HepG2 (cell line): ENCODE measurements at regions not wholly inside any gene's neighbourhood (a gene's known extent, or its start where the extent isn't known, plus 50 kb on each side); places are given as distances from the start of the nearest gene placed in this dataset.

Experiments
- ATAC-seq: fragments of 200-7000 bp; cut with Tn5 transposase; 3 replicates; pipeline ENCODE4 v1.9.1; 2020; ENCODE audit warnings: mild to moderate bottlenecking, moderate library complexity
- BruUV-seq: library from RNA; stranded (reverse); fragments of 400-500 nt; replicated peaks from 2 replicates; lab custom pipeline; 2021; lab: Mats Ljungman, UMichigan
- CTCF ChIA-PET: fragments of 300-600 bp; formaldehyde crosslinking; extraction: SDS; loops from one replicate; lab custom pipeline; 2021; ENCODE audit warnings: low total read pairs, inconsistent platforms, low intra/inter-chr PET ratio; lab: Yijun Ruan, JAX
- POLR2A ChIA-PET: fragments of 350-600 bp; sonication (Branson Sonifier 250); formaldehyde crosslinking; loops from one replicate; lab custom pipeline; 2020; ENCODE audit warnings: antibody characterized with exemption, inconsistent platforms; lab: Yijun Ruan, JAX
- DNase-seq: peaks from one replicate; pipeline ENCODE4 v3.0.0-alpha.2; 2015; ENCODE audit warnings: low spot score
- FAIRE-seq: peaks from 3 replicates; lab custom pipeline; 2011; peaks lifted over from hg19 to GRCh38; lab: Jason Lieb, UNC
- H2AFZ ChIP-seq: one replicate; pipeline ENCODE4 v1.6.1; 2011; ENCODE audit warnings: low read length, inconsistent platforms
- H3K27ac ChIP-seq: fragments of 300-600 bp; 3 replicates; pipeline ENCODE4 v1.8.0; 2011; ENCODE audit warnings: mixed run types, mild to moderate bottlenecking, mixed read lengths, low read length, inconsistent platforms; ENCODE audit not compliant: insufficient read depth; ENCODE audit errors: extremely low read length
- H3K27me3 ChIP-seq, 2 experiments: fragments of 200-600 bp in 1 of 2; 2 replicates in 1 of 2; 3 replicates in 1 of 2; pipeline versions ENCODE4 v1.6.0 to v1.8.0; 2011; ENCODE audit warnings: low read length in 2 of 2, mild to moderate bottlenecking in 2 of 2, moderate library complexity in 2 of 2, inconsistent platforms in 1 of 2; ENCODE audit not compliant: insufficient read depth in 2 of 2, control insufficient read depth in 1 of 2
- H3K36me3 ChIP-seq, 2 experiments: fragments of 200-600 bp in 1 of 2; replicated peaks in 1 of 2; 2 replicates in 1 of 2; 3 replicates in 1 of 2; pipeline versions ENCODE4 v1.5.1 to v1.8.0; 2011; ENCODE audit warnings: low read length in 2 of 2, inconsistent platforms in 1 of 2; ENCODE audit not compliant: insufficient read depth in 2 of 2, control insufficient read depth in 1 of 2
- H3K4me1 ChIP-seq: 2 replicates; pipeline ENCODE4 v1.5.1; 2012; ENCODE audit warnings: low read length, inconsistent platforms; ENCODE audit not compliant: insufficient read depth
- H3K4me2 ChIP-seq: 2 replicates; pipeline ENCODE4 v1.6.0; 2011; ENCODE audit warnings: low read depth, low read length, inconsistent platforms
- H3K4me3 ChIP-seq, 3 experiments: fragments of 200-600 bp in 1 of 3; sonication (generic), shearing (Covaris generic) in 1 of 3; replicated peaks in 1 of 3; 2 replicates each; pipeline ENCODE4 v1.5.1; 2011 to 2016; ENCODE audit warnings: low read length in 3 of 3, inconsistent platforms in 2 of 3, low read depth in 2 of 3, mild to moderate bottlenecking in 2 of 3, control low read depth in 1 of 3, mixed read lengths in 1 of 3; ENCODE audit not compliant: insufficient read depth in 1 of 3
- H3K79me2 ChIP-seq: one replicate; pipeline ENCODE4 v1.6.1; 2011; ENCODE audit warnings: low read length, inconsistent platforms; ENCODE audit not compliant: insufficient read depth
- H3K9ac ChIP-seq: 2 replicates; pipeline ENCODE4 v1.6.0; 2011; ENCODE audit warnings: mild to moderate bottlenecking, low read depth, low read length, inconsistent platforms; ENCODE audit not compliant: insufficient read depth
- H3K9me3 ChIP-seq: 2 replicates; pipeline ENCODE4 v1.5.1; 2012; ENCODE audit warnings: mild to moderate bottlenecking, low read length
- H4K20me1 ChIP-seq: 2 replicates; pipeline ENCODE4 v1.6.0; 2011; ENCODE audit warnings: inconsistent platforms, mild to moderate bottlenecking, low read length, moderate library complexity; ENCODE audit not compliant: insufficient read depth
- NFKBIZ ChIP-seq: IDR thresholded peaks from 2 replicates; pipeline ENCODE4 v1.6.1; 2018; ENCODE audit warnings: missing genetic modification reagents, missing compliant biosample characterization
- NPAS2 ChIP-seq: sonication (generic); formaldehyde crosslinking; IDR thresholded peaks from 2 replicates; pipeline ENCODE4 v1.8.0; 2022; ENCODE audit warnings: mild to moderate bottlenecking, missing genetic modification reagents, borderline replicate concordance
- ZNF567 ChIP-seq: sonication (generic); formaldehyde crosslinking; IDR thresholded peaks from 2 replicates; pipeline ENCODE4 v1.8.1; 2023; ENCODE audit warnings: mild to moderate bottlenecking, missing genetic modification reagents, borderline replicate concordance
- ZNF619 ChIP-seq: sonication (generic); formaldehyde crosslinking; IDR thresholded peaks from 2 replicates; pipeline ENCODE4 v1.4.0; 2020; ENCODE audit warnings: mild to moderate bottlenecking, missing genetic modification reagents
- ZNF883 ChIP-seq: sonication (generic); formaldehyde crosslinking; IDR thresholded peaks from 2 replicates; pipeline ENCODE4 v1.5.1; 2020; ENCODE audit warnings: mild to moderate bottlenecking, missing genetic modification reagents; ENCODE audit errors: not compliant biosample characterization
- WGBS: methylation state at CpG from one replicate; pipeline ENCODE4 v1.1.6; 2017; ENCODE audit warnings: low lambda C conversion rate; 5-methylcytosine and 5-hydroxymethylcytosine counted together
- in situ Hi-C: cut with HindIII; loops from 2 replicates; pipeline ENCODE4 v1.10.0; 2017; ENCODE audit warnings: low pct_unique_long_range_greater_than_20kb; ENCODE audit not compliant: extremely low pct_ligation_motif_present
- intact Hi-C: fragments of 100-400 bp; cut with micrococcal nuclease; formaldehyde crosslinking; loops from one replicate; pipeline ENCODE4 v1.10.0; 2022; ENCODE audit not compliant: unreplicated experiment
- TF ChIP-seq, protein P1 (sequence below): IDR thresholded peaks from 2 replicates; pipeline ENCODE4 v1.6.1; 2016; ENCODE audit warnings: missing compliant biosample characterization, missing genetic modification reagents, borderline replicate concordance
- TF ChIP-seq, protein P2 (sequence below): sonication (generic); formaldehyde crosslinking; IDR thresholded peaks from 2 replicates; pipeline ENCODE4 v1.5.0; 2020; ENCODE audit warnings: mild to moderate bottlenecking, missing genetic modification reagents, borderline replicate concordance

DNA sequence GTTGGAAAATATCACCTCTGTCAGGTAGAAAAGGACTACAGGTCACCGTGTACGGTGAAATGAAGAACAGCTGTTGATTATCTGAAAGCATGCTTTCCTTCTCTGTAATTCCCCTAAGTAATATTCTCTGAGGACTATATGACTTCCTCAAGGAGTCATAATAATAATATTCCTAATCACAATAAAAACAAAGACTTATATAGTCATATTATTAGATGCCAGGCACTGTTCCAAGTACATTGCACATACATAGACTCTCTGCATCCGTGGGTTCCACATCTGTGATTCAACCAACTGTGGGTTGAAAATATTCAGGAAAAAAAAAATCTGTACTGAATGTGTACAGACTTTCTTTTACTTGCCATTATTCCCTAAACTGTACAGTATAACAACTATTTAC lies 512.4 kb upstream of the ID2 start:
- DNase-seq (no peak), FAIRE-seq (no peak), ATAC-seq (no peak)
- ChIA-PET CTCF (no interaction called here), POLR2A (no interaction called here)
- no peaks in the 10 kb centered on the region for H3K9me3 ChIP-seq
- no peaks in the 10 kb centered on the region for H3K79me2 ChIP-seq
- no peak overlapping the region for H3K4me2 ChIP-seq
- peaks cover 0 to 5% of the 10 kb centered on the region in 2 experiments; a peak in 1 of 5 replicates for H3K27me3 ChIP-seq
- BruUV-seq, result no TSS peak
- no peak overlapping the region for H3K4me3 ChIP-seq
- TF ChIP-seq, protein P1, sequence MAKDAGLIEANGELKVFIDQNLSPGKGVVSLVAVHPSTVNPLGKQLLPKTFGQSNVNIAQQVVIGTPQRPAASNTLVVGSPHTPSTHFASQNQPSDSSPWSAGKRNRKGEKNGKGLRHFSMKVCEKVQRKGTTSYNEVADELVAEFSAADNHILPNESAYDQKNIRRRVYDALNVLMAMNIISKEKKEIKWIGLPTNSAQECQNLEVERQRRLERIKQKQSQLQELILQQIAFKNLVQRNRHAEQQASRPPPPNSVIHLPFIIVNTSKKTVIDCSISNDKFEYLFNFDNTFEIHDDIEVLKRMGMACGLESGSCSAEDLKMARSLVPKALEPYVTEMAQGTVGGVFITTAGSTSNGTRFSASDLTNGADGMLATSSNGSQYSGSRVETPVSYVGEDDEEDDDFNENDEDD (CRISPR knock-in tag), result no peak
- no peak for TF ChIP-seq ZNF883
- TF ChIP-seq NPAS2 (CRISPR knock-in tag), result no peak
- TF ChIP-seq, protein P2, sequence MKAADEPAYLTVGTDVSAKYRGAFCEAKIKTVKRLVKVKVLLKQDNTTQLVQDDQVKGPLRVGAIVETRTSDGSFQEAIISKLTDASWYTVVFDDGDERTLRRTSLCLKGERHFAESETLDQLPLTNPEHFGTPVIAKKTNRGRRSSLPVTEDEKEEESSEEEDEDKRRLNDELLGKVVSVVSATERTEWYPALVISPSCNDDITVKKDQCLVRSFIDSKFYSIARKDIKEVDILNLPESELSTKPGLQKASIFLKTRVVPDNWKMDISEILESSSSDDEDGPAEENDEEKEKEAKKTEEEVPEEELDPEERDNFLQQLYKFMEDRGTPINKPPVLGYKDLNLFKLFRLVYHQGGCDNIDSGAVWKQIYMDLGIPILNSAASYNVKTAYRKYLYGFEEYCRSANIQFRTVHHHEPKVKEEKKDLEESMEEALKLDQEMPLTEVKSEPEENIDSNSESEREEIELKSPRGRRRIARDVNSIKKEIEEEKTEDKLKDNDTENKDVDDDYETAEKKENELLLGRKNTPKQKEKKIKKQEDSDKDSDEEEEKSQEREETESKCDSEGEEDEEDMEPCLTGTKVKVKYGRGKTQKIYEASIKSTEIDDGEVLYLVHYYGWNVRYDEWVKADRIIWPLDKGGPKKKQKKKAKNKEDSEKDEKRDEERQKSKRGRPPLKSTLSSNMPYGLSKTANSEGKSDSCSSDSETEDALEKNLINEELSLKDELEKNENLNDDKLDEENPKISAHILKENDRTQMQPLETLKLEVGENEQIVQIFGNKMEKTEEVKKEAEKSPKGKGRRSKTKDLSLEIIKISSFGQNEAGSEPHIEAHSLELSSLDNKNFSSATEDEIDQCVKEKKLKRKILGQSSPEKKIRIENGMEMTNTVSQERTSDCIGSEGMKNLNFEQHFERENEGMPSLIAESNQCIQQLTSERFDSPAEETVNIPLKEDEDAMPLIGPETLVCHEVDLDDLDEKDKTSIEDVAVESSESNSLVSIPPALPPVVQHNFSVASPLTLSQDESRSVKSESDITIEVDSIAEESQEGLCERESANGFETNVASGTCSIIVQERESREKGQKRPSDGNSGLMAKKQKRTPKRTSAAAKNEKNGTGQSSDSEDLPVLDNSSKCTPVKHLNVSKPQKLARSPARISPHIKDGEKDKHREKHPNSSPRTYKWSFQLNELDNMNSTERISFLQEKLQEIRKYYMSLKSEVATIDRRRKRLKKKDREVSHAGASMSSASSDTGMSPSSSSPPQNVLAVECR, result no peak
- TF ChIP-seq ZNF567 (CRISPR knock-in tag), result no peak
- no peak for TF ChIP-seq ZNF619 (CRISPR knock-in tag)
- no peak for TF ChIP-seq NFKBIZ (CRISPR knock-in tag)
- H3K9ac ChIP-seq, result no peak overlapping the region
- H3K4me1 ChIP-seq, result peaks cover 43% of the 10 kb centered on the region
- WGBS, result 75% methylated on average over 3 of the region's 3 CpGs
- H2AFZ ChIP-seq, result no peak overlapping the region
- no peak overlapping the region for H3K27ac ChIP-seq
- in situ Hi-C loops, result no loop called here
- no peaks in the 10 kb centered on the region for H4K20me1 ChIP-seq
- no peaks in the 10 kb centered on the region for H3K36me3 ChIP-seq
- intact Hi-C loops, result no loop called here
